ENCODE measurements at regions not wholly inside any gene's neighbourhood (a gene's known extent, or its start where the extent isn't known, plus 50 kb on each side); places are given as distances from the start of the nearest gene placed in this dataset.

GRCh38 chr5:98104454-98105188, 668.8 kb upstream of the RGMB start:
- Histone ChIP-seq H3K27ac (ENCODE audit: low read depth, low read length, poor library complexity, severe bottlenecking) (no peak overlapping the region), H3K4me3 (ENCODE audit: low read depth, low read length, poor library complexity, severe bottlenecking) (no peak overlapping the region), H3K4me2 (ENCODE audit: low read length) (no peak overlapping the region), H3K9ac (ENCODE audit: low read length) (no peak overlapping the region), H3K9me2 (ENCODE audit: low read depth, low read length) (no peaks in the 10 kb centered on the region), H3F3A (ENCODE audit: insufficient read depth, low read length) (no peaks in the 10 kb centered on the region), H4K20me1 (ENCODE audit: insufficient read depth, low read length) (no peaks in the 10 kb centered on the region), H3K79me2 (ENCODE audit: insufficient read depth, low read length) (no peaks in the 10 kb centered on the region), H2AFZ (ENCODE audit: low read length) (no peak overlapping the region), H3K36me3 (ENCODE audit: insufficient read depth, low read length) (no peaks in the 10 kb centered on the region), H3K4me1 (ENCODE audit: insufficient read depth, low read length, severe bottlenecking) (no peaks in the 10 kb centered on the region), H3K27me3 (ENCODE audit: insufficient read depth, low read length) (no peaks in the 10 kb centered on the region), H3K9me3 (ENCODE audit: low read length) (no peaks in the 10 kb centered on the region)
- TF ChIP-seq EZH2 (IDR thresholded peaks at IDR 0.05; ENCODE audit: borderline replicate concordance, low read length) (no peak), CTCF (IDR thresholded peaks at IDR 0.05; ENCODE audit: low read length) (no peak)

- H3K9me2 ChIP-seq (ENCODE audit: low read depth, low read length) = no peaks in the 10 kb centered on the region
- no peak overlapping the region for H2AFZ ChIP-seq (ENCODE audit: low read length)
- H3K36me3 ChIP-seq (ENCODE audit: insufficient read depth, low read length) = no peaks in the 10 kb centered on the region
- no peak overlapping the region for H3K4me3 ChIP-seq (ENCODE audit: low read depth, low read length, poor library complexity, severe bottlenecking)
- H3K27me3 ChIP-seq (ENCODE audit: insufficient read depth, low read length) = no peaks in the 10 kb centered on the region
- H3K4me1 ChIP-seq (ENCODE audit: insufficient read depth, low read length, severe bottlenecking) = no peaks in the 10 kb centered on the region
- H3F3A ChIP-seq (ENCODE audit: insufficient read depth, low read length) = no peaks in the 10 kb centered on the region
- no peaks in the 10 kb centered on the region for H4K20me1 ChIP-seq (ENCODE audit: insufficient read depth, low read length)
- no peak overlapping the region for H3K27ac ChIP-seq (ENCODE audit: low read depth, low read length, poor library complexity, severe bottlenecking)
- TF ChIP-seq CTCF (IDR thresholded peaks at IDR 0.05; ENCODE audit: low read length) = no peak
- no peak for TF ChIP-seq EZH2 (IDR thresholded peaks at IDR 0.05; ENCODE audit: borderline replicate concordance, low read length)
- H3K4me2 ChIP-seq (ENCODE audit: low read length) = no peak overlapping the region
- H3K9ac ChIP-seq (ENCODE audit: low read length) = no peak overlapping the region
- H3K9me3 ChIP-seq (ENCODE audit: low read length) = no peaks in the 10 kb centered on the region
- H3K79me2 ChIP-seq (ENCODE audit: insufficient read depth, low read length) = no peaks in the 10 kb centered on the region
Measured at GRCh38 chr5:98105681-98106080, 667.8 kb upstream of the RGMB start.

- Histone ChIP-seq H3K79me2 (ENCODE audit: insufficient read depth, low read length) (no peaks in the 10 kb centered on the region), H3K4me2 (ENCODE audit: low read length) (no peak overlapping the region), H3K4me3 (ENCODE audit: low read depth, low read length, poor library complexity, severe bottlenecking) (no peak overlapping the region), H3F3A (ENCODE audit: insufficient read depth, low read length) (no peaks in the 10 kb centered on the region), H3K36me3 (ENCODE audit: insufficient read depth, low read length) (no peaks in the 10 kb centered on the region), H3K4me1 (ENCODE audit: insufficient read depth, low read length, severe bottlenecking) (no peaks in the 10 kb centered on the region), H3K9me2 (ENCODE audit: low read depth, low read length) (no peaks in the 10 kb centered on the region), H3K9ac (ENCODE audit: low read length) (no peak overlapping the region), H3K9me3 (ENCODE audit: low read length) (no peaks in the 10 kb centered on the region), H3K27me3 (ENCODE audit: insufficient read depth, low read length) (no peaks in the 10 kb centered on the region), H3K27ac (ENCODE audit: low read depth, low read length, poor library complexity, severe bottlenecking) (no peak overlapping the region), H4K20me1 (ENCODE audit: insufficient read depth, low read length) (no peaks in the 10 kb centered on the region), H2AFZ (ENCODE audit: low read length) (no peak overlapping the region)
- no peak for TF ChIP-seq CTCF (IDR thresholded peaks at IDR 0.05; ENCODE audit: low read length)
- TF ChIP-seq EZH2 (IDR thresholded peaks at IDR 0.05; ENCODE audit: borderline replicate concordance, low read length) = no peak
Measured at GRCh38 chr5:98106116-98107031, 667.1 kb upstream of the RGMB start.

Measured in OCI-LY1 (cell line).